Hematopoietic multipotent progenitor cell treated with erythropoietin and hydrocortisone succinate and interleukin-3 and kit ligand, for 8 days (in vitro differentiated cells): ENCODE measurements at regions not wholly inside any gene's neighbourhood (a gene's known extent, or its start where the extent isn't known, plus 50 kb on each side); places are given as distances from the start of the nearest gene placed in this dataset.

Experiments used
- DNase-seq: peaks from one replicate; pipeline ENCODE4 v3.0.0-alpha.2; 2015

DNA sequence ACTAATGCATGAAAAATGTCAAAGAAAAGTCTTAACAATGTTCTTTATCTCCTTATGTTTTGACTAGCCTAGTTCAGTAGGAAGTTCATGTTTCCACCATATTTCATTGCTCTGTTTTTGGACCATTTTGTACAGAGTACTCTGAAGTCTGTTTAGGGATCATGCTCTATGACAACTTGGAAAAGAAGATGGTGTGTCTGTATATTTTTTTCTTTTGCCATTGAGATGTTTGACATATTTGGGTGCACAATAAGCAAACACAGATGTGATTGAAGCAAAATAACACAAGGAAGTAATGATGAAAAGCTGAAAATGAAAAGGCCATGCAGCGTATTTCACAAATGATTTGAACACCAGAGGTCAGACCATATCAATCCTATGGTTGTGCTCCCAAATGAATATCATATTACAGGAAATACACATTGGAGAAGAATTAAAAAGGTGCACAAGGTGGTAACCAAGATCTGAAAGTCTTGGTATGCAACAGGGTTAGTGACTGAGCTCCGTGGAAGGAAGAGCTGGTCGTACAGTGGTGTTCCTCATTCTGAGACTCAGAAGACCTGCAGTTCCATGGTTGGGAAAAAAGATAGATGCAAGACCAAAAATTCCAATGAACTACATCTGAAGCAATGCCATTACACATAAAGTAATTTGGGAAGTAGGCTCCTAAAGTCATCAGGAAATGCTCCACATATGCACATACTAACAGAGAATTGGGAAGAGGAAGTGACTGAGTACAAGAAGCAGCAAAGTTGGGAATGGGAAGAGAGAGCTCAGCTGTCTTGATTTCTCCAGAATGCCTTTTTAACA lies 463.5 kb downstream of the LMO4 start:
- no peak for DNase-seq

DNA sequence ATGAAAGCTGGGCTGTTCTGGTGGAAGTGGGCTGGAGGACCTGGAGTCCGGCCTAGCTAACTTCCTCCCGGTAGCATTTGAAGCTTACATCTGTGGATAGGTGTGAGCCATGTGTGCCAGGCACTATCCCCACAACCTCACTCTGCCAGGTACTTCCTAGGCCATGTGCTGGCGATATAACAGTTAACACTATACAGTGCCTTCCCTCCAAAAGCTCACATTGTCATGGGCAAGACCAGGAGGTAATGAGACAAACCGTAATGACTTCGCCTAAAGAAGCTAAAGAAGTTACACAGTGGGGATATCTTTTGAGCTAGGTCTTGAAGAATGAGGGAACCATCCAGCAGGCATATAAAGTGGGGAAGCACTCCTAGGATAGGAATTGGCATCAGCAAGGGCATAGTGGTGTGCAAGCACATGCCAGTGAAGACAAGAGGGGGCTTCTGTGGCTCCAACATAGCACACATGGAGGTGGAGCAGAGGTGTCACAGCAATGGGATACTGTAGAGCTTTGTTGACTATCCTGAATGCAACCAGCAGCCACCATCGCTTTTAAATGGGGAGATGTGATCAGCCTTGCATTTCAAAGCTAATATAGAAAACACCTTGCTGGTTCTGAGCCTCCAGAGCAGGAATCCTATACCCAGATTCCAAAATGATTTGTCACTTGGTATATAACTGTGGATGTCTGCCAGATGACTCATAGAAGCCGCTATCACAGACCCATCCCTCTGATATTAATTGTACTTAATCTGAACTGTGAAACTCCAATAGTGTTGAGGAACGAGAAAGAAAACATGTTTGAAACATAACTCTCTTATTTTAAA lies 466.3 kb downstream of the LMO4 start:
- DNase-seq = no peak

DNA sequence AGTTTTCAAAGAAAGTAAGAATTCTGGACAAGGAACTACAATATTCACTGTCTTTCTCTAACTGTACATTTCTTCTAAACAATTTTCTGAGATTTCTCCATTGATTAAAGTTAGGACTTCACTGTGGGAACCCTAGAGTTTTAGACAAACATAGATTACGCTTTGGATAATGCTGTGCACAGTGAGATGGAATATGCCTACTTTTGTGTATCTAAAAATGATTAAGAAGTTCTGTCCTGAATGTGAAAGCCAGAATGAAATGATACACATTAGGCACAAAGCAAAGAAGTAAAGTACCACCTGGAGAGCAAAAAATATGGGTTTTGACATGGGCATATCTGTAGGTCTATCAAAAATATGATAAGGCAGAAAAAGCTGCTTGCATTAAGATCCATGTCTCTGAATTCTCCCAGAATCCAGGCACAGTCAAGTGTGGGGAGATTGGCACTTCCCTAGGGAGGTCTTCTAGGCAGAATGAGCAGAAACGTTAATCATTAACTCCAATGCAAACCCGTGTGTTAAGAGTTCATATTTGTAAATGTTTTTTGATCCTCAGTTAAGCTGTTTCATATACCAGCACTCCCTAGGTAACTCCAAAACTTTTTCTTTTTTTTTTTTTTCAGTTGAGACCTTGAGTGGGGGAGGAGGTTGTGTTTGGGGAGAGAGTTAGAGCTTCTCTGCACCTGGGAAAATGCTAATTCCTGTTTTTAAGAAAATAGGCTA lies 467.1 kb downstream of the LMO4 start:
- DNase-seq = no peak

DNA sequence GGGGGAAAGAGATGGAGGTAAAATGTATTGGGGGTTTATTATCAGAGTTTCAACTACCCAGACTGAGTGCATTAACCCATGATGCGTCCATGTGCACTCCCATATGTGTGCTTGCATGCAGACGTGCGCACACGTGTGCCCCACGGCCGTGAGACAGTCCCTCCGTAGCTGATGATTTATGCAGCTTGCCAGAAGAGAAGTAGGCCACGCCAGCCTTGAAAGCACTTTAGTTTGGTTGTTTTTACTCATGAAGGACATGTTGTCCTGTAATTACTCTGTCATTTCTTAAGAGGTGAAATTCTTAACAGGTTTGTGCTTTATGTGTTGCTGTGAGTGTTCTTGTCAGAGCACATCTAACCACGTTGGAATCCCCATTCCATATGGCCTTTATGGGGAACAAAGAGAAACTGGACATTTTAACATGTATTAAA lies 467.8 kb downstream of the LMO4 start:
- DNase-seq = no peak

DNA sequence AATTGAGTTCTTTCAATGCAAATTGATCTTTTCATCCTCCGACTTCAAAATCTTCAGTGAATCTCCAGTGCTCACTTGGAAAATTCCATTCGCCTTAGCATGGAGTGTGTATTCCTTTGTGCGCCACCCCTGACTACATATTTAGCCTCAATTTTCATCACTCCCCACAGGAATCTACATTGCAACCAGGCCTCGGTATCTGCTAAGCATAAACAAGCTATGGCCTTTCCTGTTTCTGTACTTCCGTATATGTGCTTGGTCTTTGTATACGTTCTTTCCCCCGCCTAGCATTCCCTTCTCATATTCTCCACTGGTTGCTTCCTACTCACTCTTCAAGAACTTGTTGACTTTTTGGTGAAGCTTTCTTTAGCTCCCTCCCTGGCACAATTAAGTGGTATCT lies 470.8 kb downstream of the LMO4 start:
- DNase-seq = no peak

DNA sequence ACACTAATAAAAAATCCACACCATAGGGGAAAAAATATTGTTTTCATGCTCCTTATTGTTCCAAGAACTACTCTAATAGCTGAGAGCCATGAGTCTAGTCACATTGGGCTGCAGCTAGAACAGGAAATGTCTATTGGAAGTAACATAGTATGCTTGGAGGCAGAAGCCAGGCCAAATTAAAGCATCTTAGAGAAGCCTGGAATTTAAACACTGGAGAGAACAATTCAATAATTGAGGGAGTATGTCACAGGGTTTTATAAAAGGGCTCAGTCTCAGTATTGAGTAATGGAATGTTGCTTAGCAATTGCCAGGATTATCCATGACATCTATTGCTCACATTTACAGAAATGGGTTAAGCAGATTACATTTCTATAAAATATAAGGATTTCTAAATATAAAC lies 471.3 kb downstream of the LMO4 start:
- no peak for DNase-seq

DNA sequence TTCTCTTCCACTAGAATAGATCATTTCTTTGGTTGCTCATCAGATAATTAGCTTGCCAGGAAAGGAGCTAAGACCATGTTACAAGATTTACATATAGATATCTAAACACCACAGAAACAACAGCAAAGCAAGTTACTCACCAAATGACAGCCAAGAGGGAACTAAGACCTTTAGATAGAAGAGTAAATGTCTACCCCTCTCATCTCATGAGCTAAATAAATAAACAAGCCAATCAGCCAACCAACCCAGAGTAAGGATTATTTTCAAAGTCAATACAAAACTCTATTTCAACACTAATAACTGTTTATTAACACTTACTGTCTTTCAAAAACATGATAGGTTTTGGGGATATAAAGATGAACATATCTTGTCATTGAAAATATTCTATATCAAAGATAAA lies 474.7 kb downstream of the LMO4 start:
- no peak for DNase-seq

DNA sequence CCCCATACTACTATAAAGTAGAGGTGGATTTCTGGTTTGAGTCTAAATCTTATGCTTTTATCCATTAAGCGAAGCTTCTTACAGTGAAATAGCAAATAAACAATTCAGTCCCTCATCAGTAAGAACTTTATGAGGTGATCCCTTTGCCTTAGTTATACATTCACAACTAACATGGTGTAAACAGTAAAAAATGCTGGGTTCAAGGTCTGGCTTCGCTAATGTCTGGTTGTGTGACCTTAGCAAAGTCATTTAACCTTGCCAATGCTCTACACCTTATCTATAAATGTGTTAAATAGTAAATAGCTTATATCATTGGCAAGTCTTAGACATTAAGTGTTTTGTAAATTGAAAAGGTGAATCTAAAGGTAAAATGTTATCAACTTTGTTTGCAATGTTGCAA lies 475.4 kb downstream of the LMO4 start:
- no peak for DNase-seq

DNA sequence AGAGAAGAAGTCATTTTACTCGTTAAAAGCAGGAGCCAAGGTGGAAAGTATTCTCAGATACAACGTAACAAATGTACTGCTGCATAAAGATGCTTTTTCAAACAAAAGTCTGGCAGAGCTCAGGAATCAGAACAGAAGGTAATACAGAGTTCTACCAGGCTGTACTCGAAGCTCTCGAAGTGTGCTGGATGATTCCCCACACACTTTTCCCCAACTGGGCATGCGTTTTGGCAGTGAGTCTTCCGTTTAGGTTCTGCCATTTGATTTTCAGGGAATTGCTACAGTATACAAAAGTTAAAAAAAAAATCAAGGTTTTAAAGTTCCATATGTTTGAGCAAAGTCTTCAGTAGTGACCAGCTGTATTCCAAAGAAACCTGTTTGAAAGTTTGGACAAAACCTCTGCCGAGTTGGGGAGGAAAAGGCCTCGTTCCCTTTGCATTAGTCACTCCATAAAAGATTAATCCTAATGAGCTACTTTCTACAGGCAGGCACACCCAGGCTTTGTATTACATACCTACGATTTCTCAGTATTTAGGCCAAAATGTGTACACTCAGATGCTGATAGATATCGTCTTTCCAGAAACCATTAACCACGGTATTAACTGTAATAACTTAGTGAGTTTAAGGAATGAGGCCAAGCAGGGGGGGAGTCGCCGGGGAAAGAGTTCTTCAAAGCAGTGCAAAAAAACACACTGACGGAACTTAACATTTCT lies 477.1 kb downstream of the LMO4 start:
- DNase-seq = peak; percentile 44

DNA sequence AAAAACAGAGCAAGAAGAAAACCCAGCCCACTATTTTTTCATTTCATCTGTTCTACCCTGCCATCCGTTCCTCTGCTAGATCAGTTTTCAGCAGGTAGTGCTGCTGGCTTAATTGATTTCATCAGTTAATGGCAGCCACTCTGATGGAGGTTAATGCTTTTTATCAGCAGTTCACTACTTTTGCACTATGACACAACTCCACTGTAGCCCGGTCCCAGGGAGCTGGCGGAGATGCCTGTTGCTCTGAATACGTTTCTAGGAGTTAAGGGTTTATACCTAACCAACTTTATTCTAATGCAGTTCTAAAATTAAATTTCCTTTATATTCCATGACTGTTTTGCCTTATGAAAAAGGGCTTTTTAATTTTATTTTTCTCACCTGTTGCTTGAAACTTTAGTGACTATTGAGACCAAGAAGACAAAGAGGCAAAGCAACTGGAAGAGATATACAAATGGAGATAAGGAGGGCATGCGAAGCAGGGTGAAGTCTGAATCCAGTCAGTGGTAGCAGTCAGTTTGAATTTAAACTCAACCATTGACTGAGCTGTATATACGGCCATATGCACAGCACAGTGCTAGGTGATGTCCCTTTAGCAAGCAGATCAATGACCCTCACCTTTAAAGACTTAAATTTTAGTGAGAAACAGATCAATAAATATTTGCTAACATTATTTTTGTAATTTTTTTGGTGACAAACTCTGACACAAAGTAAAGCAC lies 477.9 kb downstream of the LMO4 start:
- DNase-seq = no peak

DNA sequence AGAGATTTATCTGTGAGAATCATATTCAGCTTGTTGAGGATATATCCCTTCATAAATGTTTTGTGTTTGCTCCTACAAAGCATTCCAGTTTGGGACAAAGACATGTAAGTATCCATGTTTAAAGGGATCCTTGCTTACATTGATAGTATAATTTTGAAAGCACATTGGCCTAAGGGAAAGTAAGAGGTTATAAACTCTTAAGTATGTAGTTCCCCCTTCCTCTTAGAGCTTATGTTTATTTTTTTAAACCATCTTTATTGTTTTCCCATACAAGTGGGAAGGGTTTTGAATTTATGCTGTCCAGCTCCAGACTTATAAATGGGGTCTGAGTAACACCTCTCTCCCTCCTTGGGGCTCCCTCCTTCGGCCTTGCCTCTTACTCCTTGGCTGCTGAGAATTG lies 481.5 kb downstream of the LMO4 start:
- no peak for DNase-seq

DNA sequence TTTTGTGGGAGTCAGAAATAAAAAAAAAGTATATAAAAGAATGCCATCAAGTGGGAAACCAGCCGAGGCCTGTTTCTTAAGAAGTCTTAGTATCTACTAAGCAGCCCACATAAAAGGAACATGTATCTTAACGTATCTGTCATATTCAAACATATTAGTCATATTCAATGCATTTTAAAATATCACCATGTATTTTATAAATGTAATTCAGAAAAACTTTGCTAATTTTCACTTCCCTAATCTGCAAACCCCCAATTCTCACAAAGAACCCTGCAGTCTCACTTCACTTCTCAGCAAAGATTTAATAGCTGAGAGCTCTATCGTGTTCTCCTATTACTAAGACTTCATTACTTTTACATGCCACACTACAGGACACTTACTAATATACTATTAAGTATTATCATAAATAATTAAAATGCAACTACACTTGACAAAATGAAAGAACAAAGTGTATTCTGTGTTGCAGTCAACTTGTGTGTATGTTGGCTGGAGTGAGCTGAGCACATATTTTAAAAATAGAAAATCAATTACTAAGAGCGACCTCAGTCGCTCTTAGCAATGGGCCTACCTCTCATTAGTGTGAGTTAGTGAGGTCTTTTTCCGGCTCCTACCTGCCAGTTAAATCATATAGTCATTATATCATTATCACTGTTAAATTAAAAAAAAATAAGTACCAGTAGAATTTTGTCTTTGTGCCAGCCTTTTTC lies 484.3 kb downstream of the LMO4 start:
- DNase-seq = no peak

DNA sequence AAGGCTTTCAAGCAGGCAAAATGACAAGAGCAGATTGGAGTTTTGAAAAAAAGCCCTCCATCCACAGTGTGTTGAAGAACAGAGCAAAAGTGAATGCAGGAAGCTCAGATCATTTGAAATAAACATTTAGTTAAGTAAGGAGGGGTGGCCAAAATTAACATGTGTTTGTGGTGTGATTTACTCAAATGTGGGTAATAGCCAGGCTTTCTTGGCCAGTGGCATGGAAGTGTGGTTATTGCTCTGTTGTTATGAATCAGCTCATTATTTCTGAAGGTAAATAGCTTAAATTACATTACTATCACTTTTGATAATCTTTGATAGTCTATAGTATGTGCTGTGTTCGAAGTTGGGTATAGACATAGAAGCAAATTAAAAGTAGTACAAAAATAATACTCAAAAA lies 485.9 kb downstream of the LMO4 start:
- DNase-seq = no peak

DNA sequence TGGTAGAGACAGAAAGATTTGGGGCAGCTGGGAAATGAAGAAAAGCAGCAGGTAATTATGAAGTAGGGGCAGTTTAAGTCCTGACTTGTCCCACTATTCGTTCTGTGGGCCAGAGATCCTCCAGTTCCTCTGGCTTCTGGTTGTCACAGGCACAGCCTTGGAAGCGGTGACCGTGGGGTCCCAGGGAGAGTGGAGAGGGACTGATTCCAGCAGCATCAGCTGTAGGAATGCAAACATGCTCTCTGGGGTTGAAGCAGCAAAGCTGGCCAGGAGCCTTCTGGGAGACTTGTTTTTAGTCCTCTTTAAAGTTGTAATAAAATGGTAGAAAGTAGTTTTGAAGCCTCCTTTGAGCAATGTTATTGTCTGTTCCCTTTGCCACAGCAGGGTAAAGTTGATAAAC lies 488.0 kb downstream of the LMO4 start:
- DNase-seq = no peak

DNA sequence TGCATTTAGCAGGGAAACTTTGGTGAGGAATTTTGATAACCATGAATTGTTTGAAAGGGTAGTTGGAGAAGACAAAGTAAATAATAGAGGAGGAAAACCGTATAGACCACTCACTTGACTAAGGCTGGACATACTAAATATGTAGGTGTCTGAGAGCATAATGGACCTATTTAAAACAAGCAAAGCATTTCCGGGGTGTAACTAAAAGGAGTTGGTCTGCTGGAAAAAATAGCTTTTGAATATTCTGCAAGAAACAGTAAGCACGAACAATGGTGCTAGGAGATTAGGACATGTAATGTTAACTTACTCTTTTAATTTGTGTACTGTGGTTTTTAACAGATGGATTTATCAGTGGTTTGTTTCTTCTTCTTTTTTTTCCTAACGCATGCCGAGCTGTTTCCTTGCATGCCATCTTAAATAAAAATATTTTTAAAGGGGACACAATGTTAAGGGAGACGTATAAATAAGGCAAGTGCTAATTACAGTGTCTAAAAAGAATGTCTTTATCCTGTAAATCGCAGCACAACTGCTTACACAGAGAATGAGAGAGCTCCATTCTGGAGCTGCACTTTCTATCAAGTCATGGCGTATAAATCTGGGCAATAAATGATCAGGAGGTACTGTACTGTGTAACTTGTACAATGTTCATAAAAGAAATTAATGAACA lies 492.1 kb downstream of the LMO4 start:
- no peak for DNase-seq

DNA sequence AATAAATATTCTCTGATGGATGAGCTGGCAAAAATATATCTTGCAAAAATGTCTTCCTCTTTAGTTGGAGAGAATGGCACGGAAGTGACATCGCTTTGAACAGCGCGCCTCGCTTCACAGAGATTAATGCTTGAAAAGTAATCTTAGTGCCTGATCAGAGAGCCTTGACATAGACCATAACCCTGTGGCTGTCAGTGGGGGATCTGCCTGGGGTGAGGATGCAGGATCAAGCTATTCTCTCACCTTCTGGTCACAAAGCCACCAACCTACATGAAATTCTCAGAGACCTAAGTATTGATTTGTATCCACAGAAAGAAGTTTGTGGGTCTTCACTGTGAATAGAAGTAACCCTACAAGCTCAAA lies 492.6 kb downstream of the LMO4 start:
- DNase-seq = no peak

DNA sequence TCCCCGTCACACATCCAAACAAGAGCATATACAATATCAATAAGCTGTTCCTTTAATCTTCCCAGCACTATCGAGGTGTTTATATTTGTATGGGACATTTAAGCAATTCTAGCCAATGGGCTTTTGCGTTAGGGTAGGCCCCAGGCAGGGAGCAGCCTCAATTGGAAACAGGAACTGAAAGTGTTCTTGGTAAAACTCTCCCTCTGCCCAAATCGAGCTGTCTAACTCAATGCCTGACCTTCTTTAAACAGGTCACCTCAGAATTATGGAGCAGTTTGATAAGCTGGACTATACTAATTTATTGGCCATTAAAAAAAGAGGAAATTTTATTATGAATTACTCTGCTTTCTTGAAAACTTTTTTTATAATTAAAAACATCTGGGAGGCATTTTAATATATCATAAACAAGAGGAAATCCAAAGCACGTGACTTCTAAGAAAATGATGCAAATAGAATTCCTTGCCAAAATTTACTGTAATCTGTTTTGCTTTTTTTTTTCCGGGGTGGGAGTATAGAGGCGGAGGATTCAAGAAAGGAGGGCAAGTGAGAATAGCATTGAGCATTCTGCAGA lies 498.1 kb downstream of the LMO4 start:
- DNase-seq = peak; percentile 54

DNA sequence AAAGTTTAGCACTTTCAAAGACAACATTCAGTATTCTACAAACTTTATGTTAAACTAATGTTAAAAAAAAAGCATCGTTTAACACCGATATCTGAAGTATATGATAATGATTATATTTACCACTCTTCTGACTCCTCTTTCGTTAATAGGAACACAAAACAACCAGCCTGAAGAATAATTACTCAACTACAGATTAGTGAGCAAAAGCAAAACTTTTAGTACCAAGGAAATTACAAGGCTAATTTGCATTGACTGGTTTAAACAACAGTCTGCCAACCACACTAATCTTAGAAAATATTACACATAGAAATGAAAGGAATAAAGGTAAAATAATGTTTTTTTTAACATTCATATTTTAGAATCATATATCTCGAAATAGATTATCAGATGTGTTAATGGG lies 500.7 kb downstream of the LMO4 start:
- DNase-seq = no peak

DNA sequence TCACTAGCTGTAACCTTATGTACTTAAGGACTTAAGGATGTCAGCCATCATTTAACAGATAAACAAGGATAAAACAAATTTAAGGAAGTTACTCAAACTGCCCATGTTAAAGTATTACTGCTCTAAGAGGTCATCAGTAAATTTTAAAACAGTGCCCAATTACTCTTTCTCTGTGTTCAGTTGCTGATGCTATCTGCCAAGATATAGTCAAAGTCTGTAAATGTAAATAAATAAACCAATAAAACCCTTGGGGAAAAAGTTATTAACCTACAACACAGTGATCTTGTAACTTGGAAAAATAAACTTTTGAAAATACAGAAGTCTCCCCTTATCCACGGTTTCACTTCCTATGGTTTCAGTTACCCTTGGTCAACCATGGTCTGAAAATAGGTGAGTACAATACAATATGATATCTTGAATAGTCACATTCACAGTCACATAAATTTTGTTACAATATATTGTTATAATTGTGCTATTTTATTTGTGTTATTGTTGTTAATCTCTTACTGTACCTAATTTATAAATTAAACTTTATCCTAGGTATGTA lies 501.8 kb downstream of the LMO4 start:
- DNase-seq = no peak

DNA sequence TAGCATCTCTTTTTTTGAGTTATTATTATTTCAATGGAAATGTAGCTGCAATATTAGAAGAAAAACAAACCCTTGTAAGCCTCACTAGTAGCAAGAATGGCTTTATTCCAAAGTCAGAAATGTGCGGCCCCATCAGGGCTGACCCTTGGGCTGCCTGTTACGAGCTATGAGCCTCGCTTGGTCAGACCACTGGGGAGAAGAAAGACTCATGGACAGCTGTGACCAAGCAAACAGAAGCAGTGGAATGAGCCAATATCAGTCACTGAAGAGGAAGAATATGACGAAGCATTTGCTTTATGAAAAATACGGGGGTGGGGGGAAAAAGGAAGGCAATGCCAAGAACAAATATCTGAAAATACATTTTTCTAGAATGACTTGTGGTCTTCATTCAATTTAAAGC lies 504.5 kb downstream of the LMO4 start:
- no peak for DNase-seq

DNA sequence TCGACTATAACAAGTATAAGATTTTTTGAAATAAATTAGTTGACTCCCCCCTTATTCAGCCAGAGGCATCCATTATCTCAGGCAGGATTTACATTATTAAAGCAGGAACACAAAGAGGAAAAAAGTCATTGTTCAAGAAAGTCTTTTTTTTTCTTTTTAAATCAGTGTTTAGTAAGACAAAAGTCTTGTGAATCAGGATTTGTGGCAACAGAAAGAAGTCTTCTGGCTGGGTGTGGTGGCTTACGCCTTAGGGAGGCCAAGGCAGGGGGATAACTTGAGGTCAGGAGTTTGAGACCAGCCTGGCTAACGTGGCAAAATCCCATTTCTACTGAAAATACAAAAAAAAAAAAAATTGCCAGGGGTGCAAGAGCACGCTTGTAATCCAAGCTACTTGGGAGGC lies 505.5 kb downstream of the LMO4 start:
- no peak for DNase-seq
